ENCODE measurements at regions not wholly inside any gene's neighbourhood (a gene's known extent, or its start where the extent isn't known, plus 50 kb on each side); places are given as distances from the start of the nearest gene placed in this dataset.

DNA sequence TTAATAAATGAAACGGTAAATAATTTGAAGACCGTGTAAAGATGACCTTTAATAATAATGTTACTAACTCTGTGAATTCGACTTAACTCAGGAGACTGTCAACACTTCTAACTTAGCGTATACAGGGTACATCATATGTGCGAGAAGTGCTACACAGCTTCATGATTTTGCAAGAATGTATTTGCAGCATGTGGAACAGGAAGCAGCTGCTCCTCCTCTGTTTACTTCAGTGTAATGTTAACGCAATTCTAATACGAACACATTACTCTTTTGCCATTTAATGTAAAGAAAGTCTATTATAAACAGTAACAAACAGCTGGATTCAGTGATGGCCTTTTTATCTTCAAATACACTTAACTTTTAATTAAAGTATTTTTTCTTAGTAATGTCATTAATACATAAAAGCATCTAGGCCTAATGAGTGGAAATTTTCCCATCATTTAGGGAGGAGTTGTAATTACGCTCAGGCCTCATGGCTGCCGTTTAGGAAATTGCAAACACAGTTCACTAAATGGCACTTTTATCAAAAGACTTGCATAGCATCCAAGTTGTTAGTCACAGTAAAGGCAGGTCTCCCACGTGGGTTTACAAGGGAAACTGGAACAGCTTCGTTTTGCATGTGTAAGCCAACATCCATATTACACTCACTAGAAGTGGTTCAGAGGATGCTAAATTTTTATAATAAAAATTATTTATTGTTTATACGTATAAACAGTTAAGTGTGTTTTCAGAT lies 635.7 kb downstream of the FBXO15 start:
- no peaks in the 10 kb centered on the region for H3K27me3 Mint-ChIP-seq (ENCODE audit: low read depth in 2 of 2)
- no peak overlapping the region for H3K27ac ChIP-seq (ENCODE audit: low read length)
- 62% methylated on average over 8 of the region's 12 CpGs for WGBS (ENCODE audit: insufficient coverage)
- TF ChIP-seq, protein P1, sequence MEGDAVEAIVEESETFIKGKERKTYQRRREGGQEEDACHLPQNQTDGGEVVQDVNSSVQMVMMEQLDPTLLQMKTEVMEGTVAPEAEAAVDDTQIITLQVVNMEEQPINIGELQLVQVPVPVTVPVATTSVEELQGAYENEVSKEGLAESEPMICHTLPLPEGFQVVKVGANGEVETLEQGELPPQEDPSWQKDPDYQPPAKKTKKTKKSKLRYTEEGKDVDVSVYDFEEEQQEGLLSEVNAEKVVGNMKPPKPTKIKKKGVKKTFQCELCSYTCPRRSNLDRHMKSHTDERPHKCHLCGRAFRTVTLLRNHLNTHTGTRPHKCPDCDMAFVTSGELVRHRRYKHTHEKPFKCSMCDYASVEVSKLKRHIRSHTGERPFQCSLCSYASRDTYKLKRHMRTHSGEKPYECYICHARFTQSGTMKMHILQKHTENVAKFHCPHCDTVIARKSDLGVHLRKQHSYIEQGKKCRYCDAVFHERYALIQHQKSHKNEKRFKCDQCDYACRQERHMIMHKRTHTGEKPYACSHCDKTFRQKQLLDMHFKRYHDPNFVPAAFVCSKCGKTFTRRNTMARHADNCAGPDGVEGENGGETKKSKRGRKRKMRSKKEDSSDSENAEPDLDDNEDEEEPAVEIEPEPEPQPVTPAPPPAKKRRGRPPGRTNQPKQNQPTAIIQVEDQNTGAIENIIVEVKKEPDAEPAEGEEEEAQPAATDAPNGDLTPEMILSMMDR (IDR thresholded peaks at IDR 0.05), result no peak
- H3K4me1 Mint-ChIP-seq, result no peaks in the 10 kb centered on the region
- H3K27me3 ChIP-seq (ENCODE audit: control insufficient read depth, insufficient read depth, low read length), result no peaks in the 10 kb centered on the region
- no peak for DNase-seq
- H3K36me3 Mint-ChIP-seq, result peaks cover 10% of the 10 kb centered on the region
- peaks cover 27 to 28% of the 10 kb centered on the region in 2 donors for H3K9me3 Mint-ChIP-seq
- no peaks in the 10 kb centered on the region for H3K36me3 ChIP-seq (ENCODE audit: control insufficient read depth, insufficient read depth, low read length)
- intact Hi-C loops (cut with micrococcal nuclease), result no loop called here
- H3K4me3 ChIP-seq (ENCODE audit: low read length), result no peak overlapping the region
- H3K4me3 Mint-ChIP-seq, result no peak overlapping the region
- no peak for ATAC-seq
- no peak overlapping the region for H3K27ac Mint-ChIP-seq
- peaks cover 5% of the 10 kb centered on the region for H3K9me3 ChIP-seq (ENCODE audit: control insufficient read depth, insufficient read depth, low read length)
- H3K4me1 ChIP-seq (ENCODE audit: control insufficient read depth, insufficient read depth, low read length), result no peaks in the 10 kb centered on the region

GRCh38 chr18:73509460-73509859 lies 638.2 kb downstream of the FBXO15 start:
- H3K4me1 Mint-ChIP-seq, result no peaks in the 10 kb centered on the region
- 69% methylated on average over 1 of the region's 2 CpGs for WGBS (ENCODE audit: insufficient coverage)
- TF ChIP-seq, protein P1 (IDR thresholded peaks at IDR 0.05), result no peak
- no peak overlapping the region for H3K4me3 Mint-ChIP-seq
- no peaks in the 10 kb centered on the region for H3K36me3 Mint-ChIP-seq
- ATAC-seq (no peak), DNase-seq (no peak)
- Histone ChIP-seq H3K27ac (ENCODE audit: low read length) (no peak overlapping the region), H3K4me1 (ENCODE audit: control insufficient read depth, insufficient read depth, low read length) (no peaks in the 10 kb centered on the region), H3K4me3 (ENCODE audit: low read length) (no peak overlapping the region), H3K36me3 (ENCODE audit: control insufficient read depth, insufficient read depth, low read length) (no peaks in the 10 kb centered on the region), H3K27me3 (ENCODE audit: control insufficient read depth, insufficient read depth, low read length) (no peaks in the 10 kb centered on the region), H3K9me3 (ENCODE audit: control insufficient read depth, insufficient read depth, low read length) (no peaks in the 10 kb centered on the region)
- intact Hi-C loops (cut with micrococcal nuclease), result no loop called here
- no peak overlapping the region for H3K27ac Mint-ChIP-seq
- H3K27me3 Mint-ChIP-seq (ENCODE audit: low read depth in 2 of 2), result no peaks in the 10 kb centered on the region
- peaks cover 21 to 23% of the 10 kb centered on the region in 2 donors for H3K9me3 Mint-ChIP-seq

DNA sequence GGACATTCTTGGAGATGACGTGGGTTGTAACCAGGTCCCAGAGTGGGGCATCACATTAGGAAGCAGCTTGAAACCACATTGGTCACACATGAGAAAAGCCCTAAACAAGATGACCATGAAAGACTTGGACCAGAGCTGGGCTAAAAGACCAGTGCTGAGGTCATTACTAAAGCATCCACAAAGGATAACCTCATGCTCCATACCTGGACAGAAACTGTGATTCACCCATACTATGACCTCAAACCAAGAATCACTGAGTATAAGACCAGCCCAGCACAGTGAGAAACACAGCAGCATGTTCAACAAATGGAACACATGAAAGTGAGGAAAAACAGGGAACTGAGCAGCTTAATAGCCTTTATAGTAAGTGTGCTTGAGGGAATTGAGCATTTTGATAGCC lies 635.5 kb upstream of the NETO1 start:
- Histone ChIP-seq H3K27me3 (ENCODE audit: control insufficient read depth, insufficient read depth, low read length) (no peaks in the 10 kb centered on the region), H3K4me1 (ENCODE audit: control insufficient read depth, insufficient read depth, low read length) (no peaks in the 10 kb centered on the region), H3K36me3 (ENCODE audit: control insufficient read depth, insufficient read depth, low read length) (no peaks in the 10 kb centered on the region), H3K4me3 (ENCODE audit: low read length) (no peak overlapping the region), H3K9me3 (ENCODE audit: control insufficient read depth, insufficient read depth, low read length) (no peaks in the 10 kb centered on the region), H3K27ac (ENCODE audit: low read length) (no peak overlapping the region)
- 0% methylated on average over 1 of the region's 1 CpG for WGBS (ENCODE audit: insufficient coverage)
- DNase-seq (no peak), ATAC-seq (no peak)
- intact Hi-C loops (cut with micrococcal nuclease), result no loop called here
- Mint-ChIP-seq H3K4me3 (no peak overlapping the region), H3K27ac (no peak overlapping the region), H3K4me1 (no peaks in the 10 kb centered on the region), H3K27me3 (ENCODE audit: low read depth in 2 of 2) (no peaks in the 10 kb centered on the region), H3K9me3 (peaks cover 10 to 17% of the 10 kb centered on the region in 2 donors), H3K36me3 (no peaks in the 10 kb centered on the region)
- TF ChIP-seq, protein P1 (IDR thresholded peaks at IDR 0.05), result no peak

DNA sequence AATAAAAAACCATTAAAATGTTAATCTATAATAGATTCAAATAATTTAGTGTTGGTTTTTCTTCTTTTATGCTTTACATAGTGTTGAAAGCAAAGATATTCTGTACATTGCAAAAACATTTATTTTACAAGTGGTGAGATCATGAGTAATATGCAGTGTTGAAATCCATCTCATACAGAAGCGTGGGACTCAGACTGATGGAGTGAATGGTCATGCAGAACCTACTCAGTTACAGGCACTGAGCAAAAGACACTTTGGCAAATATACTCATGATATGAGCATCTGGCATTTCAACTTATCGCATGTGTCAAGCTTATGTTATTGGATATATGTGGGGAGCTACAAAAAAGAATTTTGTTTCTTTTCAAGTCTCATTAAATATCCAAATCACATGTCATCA lies 620.2 kb upstream of the NETO1 start:
- no peaks in the 10 kb centered on the region for H3K36me3 ChIP-seq (ENCODE audit: control insufficient read depth, insufficient read depth, low read length)
- Mint-ChIP-seq H3K27ac (no peak overlapping the region), H3K9me3 (peaks cover 9% of the 10 kb centered on the region in 2 donors), H3K36me3 (no peaks in the 10 kb centered on the region), H3K4me1 (no peaks in the 10 kb centered on the region), H3K27me3 (ENCODE audit: low read depth in 2 of 2) (no peaks in the 10 kb centered on the region), H3K4me3 (no peak overlapping the region)
- no peak overlapping the region for H3K4me3 ChIP-seq (ENCODE audit: low read length)
- intact Hi-C loops (cut with micrococcal nuclease), result no loop called here
- TF ChIP-seq, protein P1 (IDR thresholded peaks at IDR 0.05), result no peak
- ATAC-seq (no peak), DNase-seq (no peak)
- WGBS (ENCODE audit: insufficient coverage), result 80% methylated on average over 1 of the region's 2 CpGs
- no peaks in the 10 kb centered on the region for H3K9me3 ChIP-seq (ENCODE audit: control insufficient read depth, insufficient read depth, low read length)
- H3K27ac ChIP-seq (ENCODE audit: low read length), result no peak overlapping the region
- H3K27me3 ChIP-seq (ENCODE audit: control insufficient read depth, insufficient read depth, low read length), result no peaks in the 10 kb centered on the region
- no peaks in the 10 kb centered on the region for H3K4me1 ChIP-seq (ENCODE audit: control insufficient read depth, insufficient read depth, low read length)
